HG02884 (cell line): ENCODE measurements at regions not wholly inside any gene's neighbourhood (a gene's known extent, or its start where the extent isn't known, plus 50 kb on each side); places are given as distances from the start of the nearest gene placed in this dataset.
"Not testable (repeated sequence)": the region's sequence is repeated elsewhere in the genome, so short reads cannot be mapped to it uniquely, and the experiment has no call there.

Experiments used
- ATAC-seq: cut with Tn5 transposase; IDR thresholded peaks from one replicate; pipeline ENCODE4 v1.9.1; 2021; ENCODE audit warnings: mild to moderate bottlenecking, moderate library complexity; ENCODE audit not compliant: unreplicated experiment

GRCh38 chr5:106646106-106646505 lies 1024.6 kb downstream of the EFNA5 start:
- no peak for ATAC-seq

DNA sequence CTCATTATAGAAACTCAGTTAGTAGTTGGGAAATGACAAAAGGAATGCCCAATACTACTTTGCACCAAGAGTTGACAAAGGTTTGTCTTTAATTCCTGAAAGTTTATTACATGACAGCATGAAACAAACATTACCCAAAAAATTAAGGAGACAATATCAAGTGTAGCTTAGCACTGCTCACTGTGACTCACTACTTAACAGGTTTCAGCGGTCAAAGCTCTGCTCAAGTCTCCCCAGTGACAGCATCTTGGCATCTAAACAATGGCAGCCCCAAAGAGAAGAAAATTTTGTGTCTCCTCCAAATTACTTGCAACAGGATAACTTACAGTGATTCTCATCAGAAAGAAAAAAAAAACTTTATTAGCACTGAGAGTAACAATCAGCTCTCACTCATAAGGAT lies 1030.2 kb downstream of the EFNA5 start:
- no peak for ATAC-seq

DNA sequence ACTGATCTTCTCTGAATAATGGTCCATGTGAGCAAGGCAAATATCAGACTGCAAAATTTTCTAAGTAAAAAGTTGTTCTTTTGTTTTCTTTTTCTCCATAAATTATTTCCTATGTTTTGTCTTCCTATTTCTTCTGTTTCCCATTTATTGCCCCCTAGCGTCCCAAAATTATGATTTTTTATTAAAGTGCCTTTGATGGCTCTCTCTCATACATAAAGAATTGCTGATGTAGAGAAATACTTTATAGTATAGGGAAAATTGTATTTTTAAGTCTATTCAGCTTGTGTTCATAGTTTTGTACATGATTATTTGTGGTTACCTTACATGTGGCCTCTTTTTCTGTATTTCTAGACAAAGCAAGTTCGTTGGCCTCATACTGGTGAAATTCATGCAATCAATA lies 1031.2 kb downstream of the EFNA5 start:
- no peak for ATAC-seq

GRCh38 chr5:106637275-106637674 lies 1033.5 kb downstream of the EFNA5 start:
- no peak for ATAC-seq

- no peak for ATAC-seq
Observed at GRCh38 chr5:106634375-106634774, 1036.4 kb downstream of the EFNA5 start.

DNA sequence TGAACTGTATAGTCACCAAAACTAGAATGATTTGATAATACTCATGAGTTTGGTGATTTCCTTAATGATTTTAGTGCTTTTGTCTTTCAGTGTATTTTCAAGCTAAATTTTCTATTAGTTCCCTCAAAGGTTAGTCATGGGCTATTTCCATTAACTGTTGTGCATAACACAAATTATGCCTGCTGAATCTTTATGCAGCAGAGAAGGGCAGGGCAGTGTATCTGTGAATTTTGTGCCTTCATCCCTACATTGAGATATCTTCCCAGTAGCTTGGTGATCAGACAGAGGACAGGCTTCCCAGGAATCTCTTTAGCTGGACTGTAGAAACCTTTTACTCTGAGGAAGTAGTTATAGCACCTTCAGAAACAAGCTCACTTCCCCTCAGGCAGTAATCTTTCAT lies 1036.9 kb downstream of the EFNA5 start:
- ATAC-seq, result no peak

- not testable (repeated sequence) for ATAC-seq
Observed at GRCh38 chr5:106628456-106628855, 1042.3 kb downstream of the EFNA5 start.

DNA sequence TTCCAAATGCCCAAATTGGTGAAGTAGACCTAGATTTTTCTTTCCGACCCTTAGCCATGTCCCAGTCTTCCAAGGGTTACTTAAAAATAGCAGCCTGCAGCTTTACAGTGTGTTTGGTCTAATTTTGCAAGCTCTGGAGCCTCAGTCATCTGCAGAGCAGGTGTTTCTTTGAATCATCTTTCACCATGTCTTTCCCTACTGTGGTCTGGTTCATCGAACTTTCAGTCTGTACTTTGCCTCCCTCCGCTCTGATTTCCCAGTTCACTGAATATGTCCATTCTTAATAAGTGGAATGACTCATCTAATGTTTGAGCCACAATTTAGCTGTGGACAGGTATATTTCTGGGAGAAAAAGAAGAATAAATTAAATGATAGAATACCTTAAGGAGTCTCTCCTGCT lies 1060.7 kb downstream of the EFNA5 start:
- ATAC-seq, result no peak

DNA sequence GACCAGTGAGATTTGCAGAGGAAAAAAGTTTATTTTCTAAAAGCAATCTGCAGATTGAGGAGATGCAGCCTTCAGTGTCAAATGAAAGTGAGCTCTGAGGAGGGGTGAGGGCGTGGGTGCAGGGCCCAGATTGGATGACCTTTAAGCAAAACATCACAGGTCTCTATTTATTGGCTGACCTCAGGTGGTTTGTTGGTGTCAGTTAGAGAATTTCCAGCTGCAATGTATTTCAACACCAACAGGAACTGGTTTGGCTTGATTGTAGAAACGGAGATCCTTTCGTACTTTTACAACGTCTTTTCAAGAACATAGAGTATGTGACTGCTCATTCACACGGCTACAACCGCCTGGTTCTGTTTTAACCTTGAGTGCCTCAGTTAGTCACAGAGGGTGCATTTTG lies 1069.1 kb downstream of the EFNA5 start:
- no peak for ATAC-seq

- ATAC-seq, result no peak
Observed at GRCh38 chr5:106600803-106601202, 1069.9 kb downstream of the EFNA5 start.

GRCh38 chr5:106595864-106596263 lies 1074.9 kb downstream of the EFNA5 start:
- ATAC-seq, result no peak

- ATAC-seq, result no peak
Observed at GRCh38 chr5:106584268-106584667, 1086.5 kb downstream of the EFNA5 start.

- no peak for ATAC-seq
Observed at GRCh38 chr5:106578736-106579135, 1092.0 kb downstream of the EFNA5 start.

GRCh38 chr5:106574820-106575219 lies 1095.9 kb downstream of the EFNA5 start:
- no peak for ATAC-seq

DNA sequence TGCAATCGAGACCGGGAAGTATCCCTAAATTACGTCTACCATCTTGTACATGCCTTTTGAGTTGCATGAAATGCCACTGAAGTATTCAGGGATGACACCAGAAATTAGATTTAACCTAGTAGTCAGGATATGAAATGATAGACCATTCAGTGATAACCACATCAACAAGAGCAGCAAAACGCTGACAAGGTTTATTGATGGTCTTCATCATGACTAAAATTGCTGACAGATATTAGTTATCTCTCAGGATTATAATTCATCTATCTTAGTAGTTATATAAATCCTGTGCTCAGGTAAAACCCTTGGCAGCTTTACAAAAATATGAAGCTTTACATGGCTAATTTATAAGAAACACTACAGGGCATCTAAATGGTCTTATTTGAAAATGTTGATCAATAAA lies 1104.7 kb downstream of the EFNA5 start:
- ATAC-seq, result no peak

DNA sequence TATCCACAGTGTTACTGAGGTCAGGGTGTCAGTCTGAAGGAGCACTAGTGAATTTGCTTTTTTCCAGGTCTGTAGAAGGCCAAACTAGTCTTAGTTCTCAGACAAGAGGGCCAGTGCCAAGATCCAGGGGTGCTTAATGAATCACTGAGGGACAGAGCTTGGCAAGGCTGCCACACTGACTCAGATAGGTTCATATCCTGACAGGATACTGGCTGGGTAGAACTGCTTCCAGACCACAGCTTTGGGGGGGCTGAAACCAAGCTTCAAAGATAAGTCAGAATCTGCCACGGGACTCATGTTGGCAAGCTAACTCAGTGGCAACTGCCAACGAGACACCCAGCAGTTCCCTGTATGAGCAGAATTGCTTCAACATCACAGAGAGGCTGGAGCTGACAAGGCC lies 1125.4 kb downstream of the EFNA5 start:
- ATAC-seq, result no peak

DNA sequence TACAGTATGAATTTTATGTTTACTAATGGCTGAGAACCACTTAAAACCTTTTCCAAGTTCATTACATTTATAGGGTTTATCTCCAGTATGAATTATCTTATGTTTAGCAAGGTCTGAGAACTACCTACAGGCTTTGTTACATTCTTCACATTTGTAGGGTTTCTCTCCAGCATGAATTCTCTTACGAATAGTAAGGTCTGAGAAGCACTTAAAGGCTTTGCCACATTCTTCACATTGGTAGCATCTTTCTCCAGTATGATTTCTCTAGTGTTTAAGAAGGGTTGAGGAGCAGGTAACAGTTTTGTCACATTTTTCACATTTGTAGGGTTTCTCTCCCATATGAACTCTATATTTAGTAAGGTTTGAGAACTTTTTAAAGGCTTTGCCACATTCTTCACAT lies 1127.4 kb downstream of the EFNA5 start:
- no peak for ATAC-seq

DNA sequence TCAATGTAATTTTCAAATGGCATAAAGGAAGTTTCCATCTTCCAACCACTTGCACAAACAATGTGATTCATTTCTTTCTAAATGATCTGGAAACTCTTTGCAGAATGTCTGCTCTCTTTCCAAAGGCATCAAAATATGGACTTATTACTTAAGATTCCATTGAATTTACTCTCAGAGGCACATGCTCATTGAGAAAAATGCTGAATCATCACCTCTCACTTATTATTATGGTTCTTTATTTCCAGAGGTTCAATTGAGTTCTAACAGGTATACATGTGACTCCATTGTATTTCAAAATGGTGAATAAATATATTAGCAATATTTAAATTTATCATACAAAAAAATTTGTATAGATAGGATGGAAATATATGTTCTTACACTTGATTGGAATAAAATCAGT lies 1140.6 kb downstream of the EFNA5 start:
- ATAC-seq, result no peak

DNA sequence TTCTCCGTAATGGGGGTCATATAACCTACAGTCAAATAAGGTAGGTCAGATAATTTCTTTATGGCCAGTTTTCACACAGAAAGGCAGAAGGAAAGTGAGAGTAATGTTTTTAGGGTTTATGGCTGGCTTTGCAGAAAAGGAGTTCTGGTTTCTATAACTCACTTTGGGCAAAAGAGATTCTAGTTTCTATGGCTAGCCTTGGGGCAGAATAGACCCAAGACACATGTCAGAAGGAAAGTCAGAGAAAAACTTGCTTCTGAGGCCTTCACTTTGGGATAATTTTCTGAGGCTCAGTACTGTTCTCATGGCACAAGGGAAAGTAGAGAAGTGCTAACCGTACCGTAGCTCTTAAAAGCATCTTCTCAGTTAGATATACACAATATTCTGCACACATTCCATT lies 1145.3 kb downstream of the EFNA5 start:
- ATAC-seq, result no peak

DNA sequence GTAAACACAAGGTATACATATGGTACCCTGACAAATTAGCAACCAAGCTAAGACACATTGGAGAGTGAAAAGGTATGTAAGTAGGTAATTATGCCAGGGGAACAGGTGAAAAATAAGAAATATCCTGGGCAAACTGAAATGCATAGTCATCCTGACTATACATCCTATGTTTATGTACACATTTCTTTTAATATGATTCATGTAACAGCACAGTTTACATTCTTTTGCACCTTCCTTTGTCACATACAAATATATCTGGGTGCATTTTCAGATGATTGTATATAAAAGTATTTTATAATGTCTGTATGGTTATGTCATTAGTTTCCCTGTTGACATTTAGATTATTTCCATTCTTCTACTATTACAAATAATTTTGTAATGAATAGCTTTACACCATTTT lies 1146.9 kb downstream of the EFNA5 start:
- no peak for ATAC-seq

- no peak for ATAC-seq
Observed at GRCh38 chr5:106522296-106522695, 1148.4 kb downstream of the EFNA5 start.

DNA sequence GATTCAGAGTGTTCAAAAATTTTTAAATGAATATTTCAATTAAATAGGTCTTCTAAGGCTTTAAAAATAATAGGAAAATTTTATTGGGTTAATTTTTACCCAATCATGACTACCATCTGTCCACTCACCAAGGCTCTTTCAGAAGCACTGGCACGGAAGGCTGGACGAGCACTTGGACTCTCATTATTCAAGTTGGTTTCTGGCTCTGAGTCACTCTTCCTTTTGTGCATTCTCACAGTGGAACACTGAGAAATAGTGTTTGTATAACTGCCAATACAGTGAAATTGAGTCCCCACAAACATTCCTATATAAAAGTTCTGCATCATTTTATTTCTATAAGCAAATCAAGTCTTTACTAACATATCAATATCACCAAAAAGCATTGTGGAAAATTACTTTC lies 1149.0 kb downstream of the EFNA5 start:
- ATAC-seq, result no peak

DNA sequence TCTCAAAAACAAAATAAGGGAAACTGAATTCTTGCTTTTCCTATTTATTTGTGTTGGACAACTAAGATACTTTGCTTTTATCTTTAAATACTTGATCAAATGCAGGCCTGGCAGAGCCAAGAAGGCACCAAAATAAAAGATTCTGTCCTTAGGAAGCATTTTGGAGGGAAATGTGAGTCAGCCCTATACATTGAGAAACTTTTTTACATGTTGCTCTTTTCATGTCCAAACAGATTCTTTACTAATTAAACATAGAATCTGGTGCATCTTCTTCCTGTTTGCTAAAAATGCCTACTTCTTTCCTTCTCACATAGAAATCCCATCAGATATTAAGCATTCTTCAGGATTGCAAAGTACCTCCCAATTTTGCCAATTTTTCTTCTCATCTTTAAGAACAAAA lies 1160.4 kb downstream of the EFNA5 start:
- ATAC-seq, result no peak

- no peak for ATAC-seq
Observed at GRCh38 chr5:106508894-106509293, 1161.8 kb downstream of the EFNA5 start.
